ENCODE measurements at regions not wholly inside any gene's neighbourhood (a gene's known extent, or its start where the extent isn't known, plus 50 kb on each side); places are given as distances from the start of the nearest gene placed in this dataset.
"Not testable (repeated sequence)": the region's sequence is repeated elsewhere in the genome, so short reads cannot be mapped to it uniquely, and the experiment has no call there.

GRCh38 chrX:66863721-66864120 is 224.8 kb upstream of the EDA2R start:
- WGBS, 2 experiments: 100% methylated on average over 1 to 2 of the region's 2 CpGs

GRCh38 chrX:66833426-66833825 is 194.5 kb upstream of the EDA2R start:
- H3K4me1 ChIP-seq (ENCODE audit: control insufficient read depth, insufficient read depth, low read length): no peaks in the 10 kb centered on the region
- H3K27me3 ChIP-seq (ENCODE audit: control insufficient read depth, insufficient read depth, low read length, poor library complexity, severe bottlenecking): no peaks in the 10 kb centered on the region
- H3K27ac ChIP-seq (ENCODE audit: insufficient read depth, low read depth, low read length, poor library complexity, severe bottlenecking): no peak overlapping the region
- H3K9me3 ChIP-seq (ENCODE audit: control insufficient read depth, low read length): no peaks in the 10 kb centered on the region
- H3K4me3 ChIP-seq (ENCODE audit: insufficient read depth, low read depth, low read length): no peak overlapping the region
- no peaks in the 10 kb centered on the region for H3K36me3 ChIP-seq (ENCODE audit: control insufficient read depth, insufficient read depth, low read length)
- 88 to 96% methylated on average over 1 of the region's 1 CpG for WGBS, 2 experiments

More at GRCh38 chrX:66863721-66864120, 224.8 kb upstream of the EDA2R start:
- Histone ChIP-seq H3K9me3 (ENCODE audit: control insufficient read depth, low read length) (no peaks in the 10 kb centered on the region), H3K36me3 (ENCODE audit: control insufficient read depth, insufficient read depth, low read length) (no peaks in the 10 kb centered on the region), H3K27me3 (ENCODE audit: control insufficient read depth, insufficient read depth, low read length, poor library complexity, severe bottlenecking) (no peaks in the 10 kb centered on the region), H3K4me3 (ENCODE audit: insufficient read depth, low read depth, low read length) (no peak overlapping the region), H3K27ac (ENCODE audit: insufficient read depth, low read depth, low read length, poor library complexity, severe bottlenecking) (no peak overlapping the region), H3K4me1 (ENCODE audit: control insufficient read depth, insufficient read depth, low read length) (no peaks in the 10 kb centered on the region)

DNA sequence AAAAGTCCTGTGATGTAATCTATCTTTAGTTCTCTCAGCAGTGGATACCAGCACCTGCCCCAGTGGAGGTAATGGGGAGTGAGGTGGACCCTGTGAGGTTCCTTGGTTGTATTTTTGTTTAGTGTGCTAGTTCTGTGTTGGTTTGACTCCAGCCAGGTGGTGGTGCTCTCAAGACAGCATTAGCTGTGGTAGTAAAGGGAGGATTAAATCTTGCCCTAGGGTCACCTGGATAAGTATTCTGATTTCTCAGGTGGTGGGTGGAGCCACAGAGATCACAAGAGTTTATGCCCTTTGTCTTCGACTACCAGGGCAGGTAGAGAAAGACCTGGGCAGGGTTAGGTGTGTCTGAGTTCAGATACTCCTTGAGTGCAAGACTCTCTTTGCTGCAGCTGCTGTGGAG is 176.3 kb upstream of the EDA2R start:
- no peak overlapping the region for H3K27ac ChIP-seq (ENCODE audit: insufficient read depth, low read depth, low read length, poor library complexity, severe bottlenecking)
- no peaks in the 10 kb centered on the region for H3K4me1 ChIP-seq (ENCODE audit: control insufficient read depth, insufficient read depth, low read length)
- no peaks in the 10 kb centered on the region for H3K36me3 ChIP-seq (ENCODE audit: control insufficient read depth, insufficient read depth, low read length)
- H3K4me3 ChIP-seq (ENCODE audit: insufficient read depth, low read depth, low read length): no peak overlapping the region
- no peaks in the 10 kb centered on the region for H3K9me3 ChIP-seq (ENCODE audit: control insufficient read depth, low read length)
- H3K27me3 ChIP-seq (ENCODE audit: control insufficient read depth, insufficient read depth, low read length, poor library complexity, severe bottlenecking): no peaks in the 10 kb centered on the region
- 78 to 81% methylated on average over 1 of the region's 1 CpG for WGBS, 2 experiments

DNA sequence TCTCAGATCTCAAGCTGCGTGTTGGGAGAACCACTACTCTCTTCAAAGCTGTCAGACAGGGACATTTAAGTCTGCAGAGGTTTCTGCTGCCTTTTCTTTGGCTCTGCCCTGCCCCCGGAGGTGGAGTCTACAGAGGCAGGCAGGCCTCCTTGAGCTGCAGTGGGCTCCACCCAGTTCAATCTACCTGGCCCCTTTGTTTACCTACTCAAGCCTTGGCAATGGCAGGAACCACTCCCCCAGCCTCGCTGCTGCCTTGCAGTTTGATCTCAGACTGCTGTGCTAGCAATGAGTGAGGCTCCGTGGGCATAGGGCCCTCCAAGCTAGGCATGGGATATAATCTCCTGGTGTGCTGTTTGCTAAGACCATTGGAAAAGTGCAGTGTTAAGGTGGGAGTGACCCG is 155.6 kb upstream of the EDA2R start:
- not testable (repeated sequence) for H3K27ac ChIP-seq (ENCODE audit: insufficient read depth, low read depth, low read length, poor library complexity, severe bottlenecking); H3K36me3 ChIP-seq (ENCODE audit: control insufficient read depth, insufficient read depth, low read length); H3K4me1 ChIP-seq (ENCODE audit: control insufficient read depth, insufficient read depth, low read length); H3K4me3 ChIP-seq (ENCODE audit: insufficient read depth, low read depth, low read length); H3K9me3 ChIP-seq (ENCODE audit: control insufficient read depth, low read length); H3K27me3 ChIP-seq (ENCODE audit: control insufficient read depth, insufficient read depth, low read length, poor library complexity, severe bottlenecking)
- WGBS, 2 experiments: 84 to 87% methylated on average over 5 of the region's 5 CpGs

DNA sequence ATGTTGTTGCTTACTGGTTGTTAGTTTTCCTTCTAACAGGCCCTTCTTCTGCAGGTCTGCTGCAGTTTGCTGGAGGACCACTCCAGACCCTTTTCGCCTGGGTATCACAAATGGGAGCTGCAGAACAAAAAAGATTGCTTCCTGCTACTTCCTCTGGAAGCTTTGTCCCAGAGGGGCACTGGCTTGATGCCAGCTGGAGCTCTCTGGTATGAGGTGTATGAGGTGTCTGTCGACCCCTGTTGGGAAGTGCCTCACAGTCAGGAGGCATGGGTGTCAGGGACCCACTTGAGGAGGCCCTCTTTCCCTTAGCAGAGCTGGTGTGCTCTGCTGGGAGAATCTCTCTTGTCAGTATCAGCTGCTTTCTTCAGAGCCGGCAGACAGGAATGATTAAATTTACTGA is 127.4 kb upstream of the EDA2R start:
- 92 to 99% methylated on average over 3 of the region's 3 CpGs for WGBS, 2 experiments
- no peaks in the 10 kb centered on the region for H3K9me3 ChIP-seq (ENCODE audit: control insufficient read depth, low read length)
- H3K27me3 ChIP-seq (ENCODE audit: control insufficient read depth, insufficient read depth, low read length, poor library complexity, severe bottlenecking): no peaks in the 10 kb centered on the region
- H3K36me3 ChIP-seq (ENCODE audit: control insufficient read depth, insufficient read depth, low read length): no peaks in the 10 kb centered on the region
- no peak overlapping the region for H3K27ac ChIP-seq (ENCODE audit: insufficient read depth, low read depth, low read length, poor library complexity, severe bottlenecking)
- H3K4me3 ChIP-seq (ENCODE audit: insufficient read depth, low read depth, low read length): no peak overlapping the region
- H3K4me1 ChIP-seq (ENCODE audit: control insufficient read depth, insufficient read depth, low read length): no peaks in the 10 kb centered on the region

DNA sequence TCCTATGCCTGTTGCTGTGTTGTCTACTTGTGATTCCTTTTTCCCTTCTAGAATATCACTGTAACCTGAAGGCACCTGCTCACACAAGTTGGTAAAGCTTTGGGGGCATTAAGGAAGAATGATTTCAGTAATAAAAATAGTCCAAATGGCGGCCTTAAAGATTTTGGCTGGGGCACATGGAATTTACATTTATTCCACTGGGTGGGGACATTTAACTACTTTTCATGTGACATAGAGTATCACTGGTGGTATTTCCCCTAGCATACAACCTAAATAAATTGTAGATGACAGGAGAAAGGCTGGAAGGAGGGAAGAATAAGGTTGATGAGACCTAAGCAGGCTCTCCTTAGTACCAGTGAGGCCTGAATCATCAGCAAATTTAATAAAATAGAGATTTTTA is 121.8 kb upstream of the EDA2R start:
- no peaks in the 10 kb centered on the region for H3K9me3 ChIP-seq (ENCODE audit: control insufficient read depth, low read length)
- no peaks in the 10 kb centered on the region for H3K4me1 ChIP-seq (ENCODE audit: control insufficient read depth, insufficient read depth, low read length)
- 50 to 85% methylated on average over 1 of the region's 1 CpG for WGBS, 2 experiments
- no peak overlapping the region for H3K27ac ChIP-seq (ENCODE audit: insufficient read depth, low read depth, low read length, poor library complexity, severe bottlenecking)
- no peaks in the 10 kb centered on the region for H3K27me3 ChIP-seq (ENCODE audit: control insufficient read depth, insufficient read depth, low read length, poor library complexity, severe bottlenecking)
- H3K4me3 ChIP-seq (ENCODE audit: insufficient read depth, low read depth, low read length): no peak overlapping the region
- H3K36me3 ChIP-seq (ENCODE audit: control insufficient read depth, insufficient read depth, low read length): no peaks in the 10 kb centered on the region

GRCh38 chrX:66756717-66757116 is 117.8 kb upstream of the EDA2R start:
- Histone ChIP-seq H3K4me3 (ENCODE audit: insufficient read depth, low read depth, low read length) (no peak overlapping the region), H3K4me1 (ENCODE audit: control insufficient read depth, insufficient read depth, low read length) (no peaks in the 10 kb centered on the region), H3K27ac (ENCODE audit: insufficient read depth, low read depth, low read length, poor library complexity, severe bottlenecking) (no peak overlapping the region), H3K27me3 (ENCODE audit: control insufficient read depth, insufficient read depth, low read length, poor library complexity, severe bottlenecking) (no peaks in the 10 kb centered on the region), H3K36me3 (ENCODE audit: control insufficient read depth, insufficient read depth, low read length) (no peaks in the 10 kb centered on the region), H3K9me3 (ENCODE audit: control insufficient read depth, low read length) (no peaks in the 10 kb centered on the region)
- 40% methylated on average over 1 of the region's 1 CpG; no CpG with 5 or more reads in 1 of the 2 experiments for WGBS, 2 experiments

- no peaks in the 10 kb centered on the region for H3K36me3 ChIP-seq (ENCODE audit: control insufficient read depth, insufficient read depth, low read length)
- H3K27ac ChIP-seq (ENCODE audit: insufficient read depth, low read depth, low read length, poor library complexity, severe bottlenecking): no peak overlapping the region
- no peaks in the 10 kb centered on the region for H3K4me1 ChIP-seq (ENCODE audit: control insufficient read depth, insufficient read depth, low read length)
- WGBS, 2 experiments: 92 to 94% methylated on average over 1 to 2 of the region's 2 CpGs
- no peaks in the 10 kb centered on the region for H3K27me3 ChIP-seq (ENCODE audit: control insufficient read depth, insufficient read depth, low read length, poor library complexity, severe bottlenecking)
- H3K4me3 ChIP-seq (ENCODE audit: insufficient read depth, low read depth, low read length): no peak overlapping the region
- H3K9me3 ChIP-seq (ENCODE audit: control insufficient read depth, low read length): no peaks in the 10 kb centered on the region
These were observed 112.4 kb upstream of the EDA2R start for GRCh38 chrX:66751136-66751782.

DNA sequence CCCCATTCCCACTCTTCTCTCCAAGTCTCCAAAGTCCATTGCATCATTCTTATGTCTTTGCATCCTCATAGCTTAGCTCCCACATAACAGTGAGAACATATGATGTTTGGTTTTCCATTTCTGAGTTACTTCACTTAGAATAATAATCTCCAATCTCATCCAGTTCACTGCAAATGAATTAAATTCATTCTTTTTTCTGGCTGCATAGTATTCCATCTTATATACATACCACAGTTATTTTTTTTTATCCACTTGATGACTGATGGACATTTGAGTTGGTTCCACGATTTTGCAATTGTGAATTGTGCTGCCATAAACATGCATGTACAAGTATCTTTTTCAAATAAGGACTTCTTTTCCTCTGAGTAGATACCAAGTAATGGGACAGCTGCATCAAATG is 105.6 kb upstream of the EDA2R start:
- not testable (repeated sequence) for H3K4me1 ChIP-seq (ENCODE audit: control insufficient read depth, insufficient read depth, low read length); H3K4me3 ChIP-seq (ENCODE audit: insufficient read depth, low read depth, low read length); H3K27ac ChIP-seq (ENCODE audit: insufficient read depth, low read depth, low read length, poor library complexity, severe bottlenecking); H3K9me3 ChIP-seq (ENCODE audit: control insufficient read depth, low read length); H3K27me3 ChIP-seq (ENCODE audit: control insufficient read depth, insufficient read depth, low read length, poor library complexity, severe bottlenecking); H3K36me3 ChIP-seq (ENCODE audit: control insufficient read depth, insufficient read depth, low read length)
- 100% methylated on average over 1 of the region's 1 CpG; no CpG with 5 or more reads in 1 of the 2 experiments for WGBS, 2 experiments

DNA sequence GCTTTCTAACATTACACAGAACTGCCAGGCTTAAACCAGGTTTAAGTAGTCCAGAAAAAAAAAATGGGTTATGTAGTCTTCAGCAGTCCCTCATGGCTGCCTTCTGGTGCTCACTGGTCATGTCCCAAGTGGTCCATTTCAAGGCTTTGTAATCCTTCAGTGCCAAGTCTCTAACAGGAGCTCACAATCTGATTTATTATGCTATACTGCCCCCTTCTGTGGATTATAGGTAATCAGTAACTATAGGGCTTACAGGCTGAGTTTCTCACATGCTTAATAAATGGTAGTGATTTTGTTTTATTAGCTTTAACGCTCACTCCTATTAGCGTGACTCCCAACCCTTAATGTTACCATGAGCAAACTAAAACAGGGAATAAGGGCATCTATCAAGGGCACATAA is 92.5 kb upstream of the EDA2R start:
- Histone ChIP-seq H3K9me3 (ENCODE audit: control insufficient read depth, low read length) (no peaks in the 10 kb centered on the region), H3K27ac (ENCODE audit: insufficient read depth, low read depth, low read length, poor library complexity, severe bottlenecking) (no peak overlapping the region), H3K4me3 (ENCODE audit: insufficient read depth, low read depth, low read length) (no peak overlapping the region), H3K36me3 (ENCODE audit: control insufficient read depth, insufficient read depth, low read length) (no peaks in the 10 kb centered on the region), H3K27me3 (ENCODE audit: control insufficient read depth, insufficient read depth, low read length, poor library complexity, severe bottlenecking) (no peaks in the 10 kb centered on the region), H3K4me1 (ENCODE audit: control insufficient read depth, insufficient read depth, low read length) (no peaks in the 10 kb centered on the region)
- WGBS, 2 experiments: 0% methylated on average over 1 of the region's 2 CpGs; no CpG with 5 or more reads in 1 of the 2 experiments

DNA sequence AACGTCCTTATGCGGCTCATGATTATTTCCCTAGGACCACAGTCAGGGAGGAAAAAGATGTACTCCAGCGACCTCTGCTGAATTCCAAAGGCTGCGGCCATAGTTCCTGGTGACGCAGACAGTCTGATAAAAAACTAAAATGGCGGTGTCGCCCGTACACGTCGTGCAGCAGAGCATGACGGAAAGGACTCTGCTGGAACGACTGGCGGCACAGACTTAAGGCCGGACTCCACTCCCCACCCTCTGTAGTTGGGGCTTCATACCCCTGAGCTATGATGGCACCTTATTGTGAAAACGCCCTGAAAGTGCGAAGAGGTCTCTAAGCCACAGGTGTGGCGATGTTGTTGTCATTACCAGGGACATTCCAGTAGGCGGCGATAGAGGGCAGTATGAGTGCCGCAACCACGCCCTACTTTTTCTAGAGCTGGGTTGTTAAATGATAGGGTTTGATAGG is 90.0 kb upstream of the EDA2R start:
- WGBS, 2 experiments: 0 to 1% methylated on average over 21 of the region's 21 CpGs
- H3K36me3 ChIP-seq (ENCODE audit: control insufficient read depth, insufficient read depth, low read length): no peaks in the 10 kb centered on the region
- peak overlapping the region; percentile 60 for H3K4me3 ChIP-seq (ENCODE audit: insufficient read depth, low read depth, low read length)
- no peaks in the 10 kb centered on the region for H3K4me1 ChIP-seq (ENCODE audit: control insufficient read depth, insufficient read depth, low read length)
- H3K9me3 ChIP-seq (ENCODE audit: control insufficient read depth, low read length): no peaks in the 10 kb centered on the region
- no peak overlapping the region for H3K27ac ChIP-seq (ENCODE audit: insufficient read depth, low read depth, low read length, poor library complexity, severe bottlenecking)
- no peaks in the 10 kb centered on the region for H3K27me3 ChIP-seq (ENCODE audit: control insufficient read depth, insufficient read depth, low read length, poor library complexity, severe bottlenecking)

All from ectodermal cell (in vitro differentiated cells).